HG03108 (cell line): ENCODE measurements at regions not wholly inside any gene's neighbourhood (a gene's known extent, or its start where the extent isn't known, plus 50 kb on each side); places are given as distances from the start of the nearest gene placed in this dataset.

Experiments
- ATAC-seq: cut with Tn5 transposase; IDR thresholded peaks from one replicate; pipeline ENCODE4 v1.9.1; 2021; ENCODE audit warnings: moderate library complexity; ENCODE audit not compliant: unreplicated experiment

- ATAC-seq: no peak
Observed at GRCh38 chr21:43277481-43278351, 108.9 kb downstream of the CRYAA start.

GRCh38 chr21:43276811-43277210, 108.0 kb downstream of the CRYAA start:
- no peak for ATAC-seq

- ATAC-seq: no peak
Observed at GRCh38 chr21:43275421-43276211, 106.8 kb downstream of the CRYAA start.

- no peak for ATAC-seq
Observed at GRCh38 chr21:43274946-43275310, 106.1 kb downstream of the CRYAA start.

GRCh38 chr21:43274022-43274945, 105.5 kb downstream of the CRYAA start:
- no peak for ATAC-seq

GRCh38 chr21:43273708-43274021, 104.9 kb downstream of the CRYAA start:
- ATAC-seq: no peak

- no peak for ATAC-seq
Observed at GRCh38 chr21:43273016-43273707, 104.4 kb downstream of the CRYAA start.

- no peak for ATAC-seq
Observed at GRCh38 chr21:43272591-43272990, 103.8 kb downstream of the CRYAA start.

- no peak for ATAC-seq
Observed at GRCh38 chr21:43271452-43272020, 102.7 kb downstream of the CRYAA start.

GRCh38 chr21:43270800-43271301, 102.0 kb downstream of the CRYAA start:
- ATAC-seq: no peak

GRCh38 chr21:43269957-43270705, 101.3 kb downstream of the CRYAA start:
- ATAC-seq: no peak

- no peak for ATAC-seq
Observed at GRCh38 chr21:43269440-43269839, 100.6 kb downstream of the CRYAA start.

- no peak for ATAC-seq
Observed at GRCh38 chr21:43268804-43269186, 100.0 kb downstream of the CRYAA start.

GRCh38 chr21:43268086-43268803, 99.4 kb downstream of the CRYAA start:
- ATAC-seq: no peak

GRCh38 chr21:43267391-43268085, 98.7 kb downstream of the CRYAA start:
- ATAC-seq: no peak

- no peak for ATAC-seq
Observed at GRCh38 chr21:43266534-43266933, 97.7 kb downstream of the CRYAA start.

- no peak for ATAC-seq
Observed at GRCh38 chr21:43262427-43262826, 93.6 kb downstream of the CRYAA start.
